ENCODE measurements at regions not wholly inside any gene's neighbourhood (a gene's known extent, or its start where the extent isn't known, plus 50 kb on each side); places are given as distances from the start of the nearest gene placed in this dataset.

GRCh38 chr6:818196-818595 is 125.3 kb upstream of the EXOC2 start:
- ATAC-seq (no peak), DNase-seq (ENCODE audit: low read depth, low spot score) (no peak)
- no TSS peak for BruUV-seq (replicated peaks)
- ChIA-PET POLR2A (no interaction called here), RAD21 (ENCODE audit: low non-redundant PET in 1 of 2, low total read pairs in 2 of 2, uncharacterized antibody in 2 of 2, unreplicated experiment in 2 of 2) (no interaction called here), CTCF (no interaction called here)
- H3K9me3 ChIP-seq (ENCODE audit: control insufficient read depth in 1 of 2, insufficient read depth in 1 of 2, low read depth in 1 of 2, low read length in 2 of 2) = no peaks in the 10 kb centered on the region
- H3K36me3 ChIP-seq (ENCODE audit: control insufficient read depth in 1 of 2, insufficient read depth in 2 of 2, low read length in 2 of 2) = no peaks in the 10 kb centered on the region
- H3K27me3 ChIP-seq (ENCODE audit: insufficient read depth, low read length) = no peaks in the 10 kb centered on the region
- H3K79me2 ChIP-seq (ENCODE audit: insufficient read depth, low read length) = no peaks in the 10 kb centered on the region
- no peaks in the 10 kb centered on the region for H3K9me2 ChIP-seq (ENCODE audit: insufficient read depth)
- intact Hi-C loops (cut with micrococcal nuclease) = no loop called here
- no peak overlapping the region for H3K4me2 ChIP-seq (ENCODE audit: low read length)
- no peak overlapping the region for H2AFZ ChIP-seq (ENCODE audit: low read depth, low read length, poor library complexity, severe bottlenecking)
- no peak overlapping the region for H3K27ac ChIP-seq (ENCODE audit: low read depth, low read length)
- TF ChIP-seq SRF (IDR thresholded peaks at IDR 0.05; ENCODE audit: low read depth) (no peak), ZBTB33 (IDR thresholded peaks at IDR 0.05; ENCODE audit: extremely low read depth, insufficient replicate concordance, low read length) (no peak), ELF1 (IDR thresholded peaks at IDR 0.05; ENCODE audit: borderline replicate concordance, low read depth) (no peak), JUND (IDR thresholded peaks at IDR 0.05) (no peak), CTCF (IDR thresholded peaks at IDR 0.05 in 2 of 3, conservative IDR thresholded peaks at IDR 0.05 in 1 of 3; ENCODE audit: borderline replicate concordance in 1 of 3, insufficient read depth in 1 of 3, low read depth in 2 of 3, low read length in 2 of 3) (no peak)
- no peak overlapping the region for H3K4me3 ChIP-seq (replicated peaks in 1 of 2; ENCODE audit: low read depth in 1 of 2, low read length in 2 of 2)
- H4K20me1 ChIP-seq (ENCODE audit: insufficient read depth) = no peaks in the 10 kb centered on the region
- H3K4me1 ChIP-seq (ENCODE audit: control insufficient read depth in 1 of 2, insufficient read depth in 2 of 2, low read length in 2 of 2) = no peaks in the 10 kb centered on the region
- H3K9ac ChIP-seq (ENCODE audit: low read length) = no peak overlapping the region
